ENCODE measurements at regions not wholly inside any gene's neighbourhood (a gene's known extent, or its start where the extent isn't known, plus 50 kb on each side); places are given as distances from the start of the nearest gene placed in this dataset.

DNA sequence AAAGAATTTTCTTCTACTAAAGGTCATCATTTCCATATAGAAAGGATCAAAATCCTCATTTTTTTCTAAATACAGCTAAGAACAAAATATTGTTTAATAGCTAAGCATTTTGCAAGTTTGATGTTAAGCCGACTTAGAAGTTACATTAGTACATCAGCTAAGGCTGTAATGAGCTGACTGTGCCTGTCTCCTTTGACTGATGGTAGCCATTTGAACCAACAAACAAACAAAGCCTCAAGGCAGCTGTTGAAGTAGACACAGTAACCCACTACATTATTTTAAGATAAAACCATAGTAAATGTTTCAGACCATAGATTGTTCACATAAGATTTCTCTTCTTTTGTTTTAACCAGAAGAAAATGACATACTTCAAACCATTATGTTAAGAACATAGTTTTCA lies 210.9 kb upstream of the VSTM2A start:
- Histone ChIP-seq H3K27me3 (ENCODE audit: control insufficient read depth, insufficient read depth, low read length) (no peaks in the 10 kb centered on the region), H3K9me3 (ENCODE audit: control insufficient read depth, insufficient read depth, low read depth, low read length) (0 out of 2 replicates have a peak, but pooled peaks cover 4% of the 10 kb centered on the region), H3K4me1 (ENCODE audit: control insufficient read depth, insufficient read depth, low read length) (no peaks in the 10 kb centered on the region), H3K4me3 (ENCODE audit: low read depth in 2 of 2, low read length in 2 of 2) (no peak overlapping the region), H3K36me3 (ENCODE audit: control insufficient read depth, insufficient read depth, low read length) (no peaks in the 10 kb centered on the region), H3K27ac (ENCODE audit: low read length) (no peak overlapping the region)
- CTCF ChIA-PET: no interaction called here
- in situ Hi-C loops (cut with HindIII; ENCODE audit: low pct_unique_long_range_greater_than_20kb, low sequenced_read_pairs) (no loop called here), intact Hi-C loops (cut with micrococcal nuclease; ENCODE audit: unreplicated experiment) (no loop called here)
- ATAC-seq (no peak), DNase-seq (ENCODE audit: low read depth, low spot score) (no peak)
- BruUV-seq (replicated peaks): no TSS peak
- POLR2A ChIA-PET: no interaction called here
- no peak for TF ChIP-seq POLR2AphosphoS5 (IDR thresholded peaks at IDR 0.05; ENCODE audit: low read depth, low read length)
- TF ChIP-seq TCF7L2 (IDR thresholded peaks at IDR 0.05; ENCODE audit: low read depth, low read length): no peak
- TF ChIP-seq, protein P1, sequence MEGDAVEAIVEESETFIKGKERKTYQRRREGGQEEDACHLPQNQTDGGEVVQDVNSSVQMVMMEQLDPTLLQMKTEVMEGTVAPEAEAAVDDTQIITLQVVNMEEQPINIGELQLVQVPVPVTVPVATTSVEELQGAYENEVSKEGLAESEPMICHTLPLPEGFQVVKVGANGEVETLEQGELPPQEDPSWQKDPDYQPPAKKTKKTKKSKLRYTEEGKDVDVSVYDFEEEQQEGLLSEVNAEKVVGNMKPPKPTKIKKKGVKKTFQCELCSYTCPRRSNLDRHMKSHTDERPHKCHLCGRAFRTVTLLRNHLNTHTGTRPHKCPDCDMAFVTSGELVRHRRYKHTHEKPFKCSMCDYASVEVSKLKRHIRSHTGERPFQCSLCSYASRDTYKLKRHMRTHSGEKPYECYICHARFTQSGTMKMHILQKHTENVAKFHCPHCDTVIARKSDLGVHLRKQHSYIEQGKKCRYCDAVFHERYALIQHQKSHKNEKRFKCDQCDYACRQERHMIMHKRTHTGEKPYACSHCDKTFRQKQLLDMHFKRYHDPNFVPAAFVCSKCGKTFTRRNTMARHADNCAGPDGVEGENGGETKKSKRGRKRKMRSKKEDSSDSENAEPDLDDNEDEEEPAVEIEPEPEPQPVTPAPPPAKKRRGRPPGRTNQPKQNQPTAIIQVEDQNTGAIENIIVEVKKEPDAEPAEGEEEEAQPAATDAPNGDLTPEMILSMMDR (IDR thresholded peaks at IDR 0.05): no peak
- no peak for TF ChIP-seq SIN3A (IDR thresholded peaks at IDR 0.05; ENCODE audit: borderline replicate concordance, insufficient read depth, low read depth, low read length)
- TF ChIP-seq, protein P2, sequence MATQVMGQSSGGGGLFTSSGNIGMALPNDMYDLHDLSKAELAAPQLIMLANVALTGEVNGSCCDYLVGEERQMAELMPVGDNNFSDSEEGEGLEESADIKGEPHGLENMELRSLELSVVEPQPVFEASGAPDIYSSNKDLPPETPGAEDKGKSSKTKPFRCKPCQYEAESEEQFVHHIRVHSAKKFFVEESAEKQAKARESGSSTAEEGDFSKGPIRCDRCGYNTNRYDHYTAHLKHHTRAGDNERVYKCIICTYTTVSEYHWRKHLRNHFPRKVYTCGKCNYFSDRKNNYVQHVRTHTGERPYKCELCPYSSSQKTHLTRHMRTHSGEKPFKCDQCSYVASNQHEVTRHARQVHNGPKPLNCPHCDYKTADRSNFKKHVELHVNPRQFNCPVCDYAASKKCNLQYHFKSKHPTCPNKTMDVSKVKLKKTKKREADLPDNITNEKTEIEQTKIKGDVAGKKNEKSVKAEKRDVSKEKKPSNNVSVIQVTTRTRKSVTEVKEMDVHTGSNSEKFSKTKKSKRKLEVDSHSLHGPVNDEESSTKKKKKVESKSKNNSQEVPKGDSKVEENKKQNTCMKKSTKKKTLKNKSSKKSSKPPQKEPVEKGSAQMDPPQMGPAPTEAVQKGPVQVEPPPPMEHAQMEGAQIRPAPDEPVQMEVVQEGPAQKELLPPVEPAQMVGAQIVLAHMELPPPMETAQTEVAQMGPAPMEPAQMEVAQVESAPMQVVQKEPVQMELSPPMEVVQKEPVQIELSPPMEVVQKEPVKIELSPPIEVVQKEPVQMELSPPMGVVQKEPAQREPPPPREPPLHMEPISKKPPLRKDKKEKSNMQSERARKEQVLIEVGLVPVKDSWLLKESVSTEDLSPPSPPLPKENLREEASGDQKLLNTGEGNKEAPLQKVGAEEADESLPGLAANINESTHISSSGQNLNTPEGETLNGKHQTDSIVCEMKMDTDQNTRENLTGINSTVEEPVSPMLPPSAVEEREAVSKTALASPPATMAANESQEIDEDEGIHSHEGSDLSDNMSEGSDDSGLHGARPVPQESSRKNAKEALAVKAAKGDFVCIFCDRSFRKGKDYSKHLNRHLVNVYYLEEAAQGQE (IDR thresholded peaks at IDR 0.05; ENCODE audit: insufficient read depth in 1 of 2, low read depth in 2 of 2, low read length in 1 of 2): no peak

DNA sequence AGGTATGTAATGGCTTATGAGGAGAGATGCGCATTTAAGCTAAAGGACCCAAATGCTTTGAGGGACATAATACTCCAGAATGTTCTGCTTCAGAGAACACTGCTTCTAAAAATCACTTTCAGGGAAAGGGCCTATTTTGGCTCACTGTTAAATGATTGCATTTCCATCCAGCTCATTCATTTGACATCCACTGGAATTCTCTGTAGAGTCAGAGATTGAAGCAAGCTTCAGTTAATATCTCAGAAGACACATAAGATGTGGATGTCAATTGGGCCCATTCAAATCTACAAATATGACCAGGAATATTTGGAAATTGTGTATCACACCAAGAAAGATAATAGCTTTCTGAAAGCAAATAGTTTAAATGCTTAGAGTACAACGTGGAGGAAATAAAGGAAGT lies 209.9 kb upstream of the VSTM2A start:
- in situ Hi-C loops (cut with HindIII; ENCODE audit: low pct_unique_long_range_greater_than_20kb, low sequenced_read_pairs): no loop called here
- CTCF ChIA-PET: no interaction called here
- no TSS peak for BruUV-seq (replicated peaks)

More for the DNA sequence above, 209.9 kb upstream of the VSTM2A start:
- Histone ChIP-seq H3K9me3 (ENCODE audit: control insufficient read depth, insufficient read depth, low read depth, low read length) (0 out of 2 replicates have a peak, but pooled peaks cover 3% of the 10 kb centered on the region), H3K4me1 (ENCODE audit: control insufficient read depth, insufficient read depth, low read length) (no peaks in the 10 kb centered on the region), H3K27me3 (ENCODE audit: control insufficient read depth, insufficient read depth, low read length) (no peaks in the 10 kb centered on the region), H3K36me3 (ENCODE audit: control insufficient read depth, insufficient read depth, low read length) (no peaks in the 10 kb centered on the region), H3K27ac (ENCODE audit: low read length) (no peak overlapping the region), H3K4me3 (ENCODE audit: low read depth in 2 of 2, low read length in 2 of 2) (no peak overlapping the region)
- no peak for DNase-seq (ENCODE audit: low read depth, low spot score)
- intact Hi-C loops (cut with micrococcal nuclease; ENCODE audit: unreplicated experiment): no loop called here
- ATAC-seq: no peak
- TF ChIP-seq, protein P2 (IDR thresholded peaks at IDR 0.05; ENCODE audit: insufficient read depth in 1 of 2, low read depth in 2 of 2, low read length in 1 of 2): no peak
- no peak for TF ChIP-seq POLR2AphosphoS5 (IDR thresholded peaks at IDR 0.05; ENCODE audit: low read depth, low read length)
- TF ChIP-seq, protein P1 (IDR thresholded peaks at IDR 0.05): no peak
- TF ChIP-seq SIN3A (IDR thresholded peaks at IDR 0.05; ENCODE audit: borderline replicate concordance, insufficient read depth, low read depth, low read length): no peak
- TF ChIP-seq TCF7L2 (IDR thresholded peaks at IDR 0.05; ENCODE audit: low read depth, low read length): no peak
- POLR2A ChIA-PET: no interaction called here
